ENCODE measurements at regions not wholly inside any gene's neighbourhood (a gene's known extent, or its start where the extent isn't known, plus 50 kb on each side); places are given as distances from the start of the nearest gene placed in this dataset.

DNA sequence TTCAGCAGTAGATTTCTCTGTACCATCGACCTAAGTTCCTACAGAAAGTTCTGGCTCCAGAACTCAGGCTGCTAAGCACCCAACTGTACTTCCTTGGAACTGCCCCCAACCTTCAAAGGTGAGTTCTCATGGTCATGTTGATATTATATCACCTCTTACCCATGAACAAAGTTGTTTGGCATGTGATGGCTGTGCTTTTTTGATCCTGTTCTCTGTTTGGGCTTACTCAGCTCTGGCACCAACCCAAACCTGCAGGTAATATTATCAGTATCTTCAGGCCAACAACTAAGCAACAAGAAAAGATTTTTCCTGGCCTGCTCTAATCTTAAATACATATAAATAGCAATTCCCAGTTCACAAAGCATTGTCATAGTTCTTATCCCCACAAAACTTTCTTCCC is 318.7 kb upstream of the LMCD1 start:
- H3K27ac ChIP-seq: no peak overlapping the region
- H3K36me3 ChIP-seq (ENCODE audit: low read depth): no peaks in the 10 kb centered on the region
- no peak overlapping the region for H3K9ac ChIP-seq
- TF ChIP-seq EZH2phosphoT487 (IDR thresholded peaks at IDR 0.05; ENCODE audit: insufficient read depth, low read depth) (no peak), EZH2 (IDR thresholded peaks at IDR 0.05; ENCODE audit: insufficient read depth, poor library complexity, severe bottlenecking) (no peak)
- WGBS, 2 experiments (ENCODE audit: low coverage in 1 of 2, low lambda C conversion rate in 2 of 2, missing lambda C conversion rate in 2 of 2): 10 to 19% methylated on average over 1 of the region's 1 CpG
- no peaks in the 10 kb centered on the region for H3K27me3 ChIP-seq (replicated peaks; ENCODE audit: insufficient read depth)
- no peaks in the 10 kb centered on the region for H3F3A ChIP-seq (ENCODE audit: insufficient read depth)
- H3K9me2 ChIP-seq (ENCODE audit: insufficient read depth): no peaks in the 10 kb centered on the region
- in situ Hi-C loops (cut with MboI): no loop called here
- H2AFZ ChIP-seq: no peak overlapping the region
- H3K9me3 ChIP-seq (ENCODE audit: low read depth): no peaks in the 10 kb centered on the region
- no peak for DNase-seq
- no peaks in the 10 kb centered on the region for H4K20me1 ChIP-seq (ENCODE audit: insufficient read depth)
- H3K4me2 ChIP-seq (ENCODE audit: unreplicated experiment): no peak overlapping the region
- no peaks in the 10 kb centered on the region for H3K79me2 ChIP-seq (ENCODE audit: insufficient read depth)
- no peak overlapping the region for H3K4me3 ChIP-seq
- no peaks in the 10 kb centered on the region for H3K4me1 ChIP-seq (ENCODE audit: insufficient read depth)

GRCh38 chr3:8183627-8184026 is 318.0 kb upstream of the LMCD1 start:
- H3K27ac ChIP-seq: no peak overlapping the region
- no peak overlapping the region for H3K9ac ChIP-seq
- no peaks in the 10 kb centered on the region for H3K27me3 ChIP-seq (replicated peaks; ENCODE audit: insufficient read depth)
- H4K20me1 ChIP-seq (ENCODE audit: insufficient read depth): no peaks in the 10 kb centered on the region
- 30% methylated on average over 3 of the region's 3 CpGs for WGBS, 2 experiments (ENCODE audit: low coverage in 1 of 2, low lambda C conversion rate in 2 of 2, missing lambda C conversion rate in 2 of 2)
- H3F3A ChIP-seq (ENCODE audit: insufficient read depth): no peaks in the 10 kb centered on the region
- H3K9me3 ChIP-seq (ENCODE audit: low read depth): no peaks in the 10 kb centered on the region
- no peak for DNase-seq
- no peaks in the 10 kb centered on the region for H3K79me2 ChIP-seq (ENCODE audit: insufficient read depth)
- no peak overlapping the region for H3K4me2 ChIP-seq (ENCODE audit: unreplicated experiment)
- H2AFZ ChIP-seq: no peak overlapping the region
- in situ Hi-C loops (cut with MboI): no loop called here
- TF ChIP-seq EZH2phosphoT487 (IDR thresholded peaks at IDR 0.05; ENCODE audit: insufficient read depth, low read depth): no peak
- no peak for TF ChIP-seq EZH2 (IDR thresholded peaks at IDR 0.05; ENCODE audit: insufficient read depth, poor library complexity, severe bottlenecking)
- no peaks in the 10 kb centered on the region for H3K4me1 ChIP-seq (ENCODE audit: insufficient read depth)
- no peak overlapping the region for H3K4me3 ChIP-seq
- H3K36me3 ChIP-seq (ENCODE audit: low read depth): no peaks in the 10 kb centered on the region
- no peaks in the 10 kb centered on the region for H3K9me2 ChIP-seq (ENCODE audit: insufficient read depth)

- 56 to 66% methylated on average over 3 of the region's 3 CpGs for WGBS, 2 experiments (ENCODE audit: low coverage in 1 of 2, low lambda C conversion rate in 2 of 2, missing lambda C conversion rate in 2 of 2)
- Histone ChIP-seq H3K9ac (no peak overlapping the region), H3K9me3 (ENCODE audit: low read depth) (no peaks in the 10 kb centered on the region), H3K27ac (no peak overlapping the region), H3K4me3 (no peak overlapping the region), H3K27me3 (replicated peaks; ENCODE audit: insufficient read depth) (no peaks in the 10 kb centered on the region), H3F3A (ENCODE audit: insufficient read depth) (no peaks in the 10 kb centered on the region), H3K9me2 (ENCODE audit: insufficient read depth) (no peaks in the 10 kb centered on the region), H3K79me2 (ENCODE audit: insufficient read depth) (no peaks in the 10 kb centered on the region), H3K36me3 (ENCODE audit: low read depth) (no peaks in the 10 kb centered on the region), H3K4me1 (ENCODE audit: insufficient read depth) (no peaks in the 10 kb centered on the region), H2AFZ (no peak overlapping the region), H3K4me2 (ENCODE audit: unreplicated experiment) (no peak overlapping the region), H4K20me1 (ENCODE audit: insufficient read depth) (no peaks in the 10 kb centered on the region)
- TF ChIP-seq EZH2phosphoT487 (IDR thresholded peaks at IDR 0.05; ENCODE audit: insufficient read depth, low read depth): no peak
- no peak for TF ChIP-seq EZH2 (IDR thresholded peaks at IDR 0.05; ENCODE audit: insufficient read depth, poor library complexity, severe bottlenecking)
- DNase-seq: no peak
- in situ Hi-C loops (cut with MboI): no loop called here
Observed at GRCh38 chr3:8186213-8186612, 315.4 kb upstream of the LMCD1 start.

DNA sequence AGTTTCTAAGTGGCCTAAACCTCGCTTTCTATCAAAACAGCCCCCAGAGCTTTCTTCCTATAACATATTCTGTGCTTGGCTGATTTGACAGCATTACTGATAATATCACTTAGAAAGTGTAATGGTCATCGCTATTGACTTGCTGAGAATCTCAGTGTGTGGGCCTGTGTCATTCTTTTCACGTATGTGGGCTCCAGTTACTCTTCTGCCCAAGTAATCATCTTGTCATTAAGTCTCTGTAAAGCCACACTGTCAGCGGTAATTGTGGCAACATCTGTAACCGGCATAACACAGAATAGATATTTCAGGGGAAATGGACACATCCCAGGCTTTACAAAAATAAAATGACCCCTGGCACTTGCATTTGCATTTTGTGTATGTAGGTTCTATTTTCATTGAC is 313.6 kb upstream of the LMCD1 start:
- WGBS, 2 experiments (ENCODE audit: low coverage in 1 of 2, low lambda C conversion rate in 2 of 2, missing lambda C conversion rate in 2 of 2): 65 to 71% methylated on average over 5 of the region's 5 CpGs
- no peaks in the 10 kb centered on the region for H3K27me3 ChIP-seq (replicated peaks; ENCODE audit: insufficient read depth)
- no peak for DNase-seq
- no peak overlapping the region for H3K4me3 ChIP-seq
- no peaks in the 10 kb centered on the region for H3F3A ChIP-seq (ENCODE audit: insufficient read depth)
- no peaks in the 10 kb centered on the region for H4K20me1 ChIP-seq (ENCODE audit: insufficient read depth)
- in situ Hi-C loops (cut with MboI): no loop called here
- H2AFZ ChIP-seq: no peak overlapping the region
- no peaks in the 10 kb centered on the region for H3K9me2 ChIP-seq (ENCODE audit: insufficient read depth)
- H3K79me2 ChIP-seq (ENCODE audit: insufficient read depth): no peaks in the 10 kb centered on the region
- no peaks in the 10 kb centered on the region for H3K9me3 ChIP-seq (ENCODE audit: low read depth)
- no peak overlapping the region for H3K27ac ChIP-seq
- TF ChIP-seq EZH2 (IDR thresholded peaks at IDR 0.05; ENCODE audit: insufficient read depth, poor library complexity, severe bottlenecking): no peak
- TF ChIP-seq EZH2phosphoT487 (IDR thresholded peaks at IDR 0.05; ENCODE audit: insufficient read depth, low read depth): no peak
- no peaks in the 10 kb centered on the region for H3K4me1 ChIP-seq (ENCODE audit: insufficient read depth)
- H3K36me3 ChIP-seq (ENCODE audit: low read depth): no peaks in the 10 kb centered on the region
- H3K4me2 ChIP-seq (ENCODE audit: unreplicated experiment): no peak overlapping the region
- no peak overlapping the region for H3K9ac ChIP-seq

GRCh38 chr3:8189051-8189450 is 312.6 kb upstream of the LMCD1 start:
- no peak for TF ChIP-seq EZH2 (IDR thresholded peaks at IDR 0.05; ENCODE audit: insufficient read depth, poor library complexity, severe bottlenecking)
- no peak for TF ChIP-seq EZH2phosphoT487 (IDR thresholded peaks at IDR 0.05; ENCODE audit: insufficient read depth, low read depth)
- no peaks in the 10 kb centered on the region for H4K20me1 ChIP-seq (ENCODE audit: insufficient read depth)
- H3K4me3 ChIP-seq: no peak overlapping the region
- no peaks in the 10 kb centered on the region for H3K9me2 ChIP-seq (ENCODE audit: insufficient read depth)
- no peak overlapping the region for H3K9ac ChIP-seq
- no peak overlapping the region for H3K27ac ChIP-seq
- H3K9me3 ChIP-seq (ENCODE audit: low read depth): no peaks in the 10 kb centered on the region
- no peaks in the 10 kb centered on the region for H3K27me3 ChIP-seq (replicated peaks; ENCODE audit: insufficient read depth)
- 6 to 14% methylated on average over 1 of the region's 1 CpG for WGBS, 2 experiments (ENCODE audit: low coverage in 1 of 2, low lambda C conversion rate in 2 of 2, missing lambda C conversion rate in 2 of 2)
- no peaks in the 10 kb centered on the region for H3K36me3 ChIP-seq (ENCODE audit: low read depth)
- no peaks in the 10 kb centered on the region for H3F3A ChIP-seq (ENCODE audit: insufficient read depth)
- no peak overlapping the region for H3K4me2 ChIP-seq (ENCODE audit: unreplicated experiment)
- no peak for DNase-seq
- no peaks in the 10 kb centered on the region for H3K4me1 ChIP-seq (ENCODE audit: insufficient read depth)
- no peak overlapping the region for H2AFZ ChIP-seq
- in situ Hi-C loops (cut with MboI): no loop called here
- H3K79me2 ChIP-seq (ENCODE audit: insufficient read depth): no peaks in the 10 kb centered on the region

Data from GM23248 (cell line).